ENCODE measurements at regions not wholly inside any gene's neighbourhood (a gene's known extent, or its start where the extent isn't known, plus 50 kb on each side); places are given as distances from the start of the nearest gene placed in this dataset.

- no peak for DNase-seq (ENCODE audit: low read depth in 2 of 2)
These were observed 225.9 kb downstream of the PTPRC start for GRCh38 chr1:198864695-198865094.

DNA sequence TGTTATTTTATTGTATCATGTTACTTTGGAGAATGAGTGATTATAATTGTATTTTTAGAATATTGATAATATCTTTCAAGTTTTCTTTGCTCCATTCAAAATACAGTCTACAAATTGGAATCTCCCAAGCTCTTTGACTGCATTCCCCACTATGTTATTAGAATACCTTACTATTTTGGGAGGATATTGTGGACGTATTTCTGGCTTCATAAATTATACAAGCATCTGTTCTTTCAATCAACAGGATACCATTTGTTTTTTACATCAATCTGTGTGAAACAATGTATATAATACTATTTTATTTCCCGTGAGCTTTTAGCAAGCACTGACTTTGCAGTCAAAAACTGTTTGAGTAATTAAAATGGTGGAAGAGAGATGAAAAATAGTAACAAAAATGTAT lies 226.5 kb downstream of the PTPRC start:
- no peak for DNase-seq (ENCODE audit: low read depth in 2 of 2)

DNA sequence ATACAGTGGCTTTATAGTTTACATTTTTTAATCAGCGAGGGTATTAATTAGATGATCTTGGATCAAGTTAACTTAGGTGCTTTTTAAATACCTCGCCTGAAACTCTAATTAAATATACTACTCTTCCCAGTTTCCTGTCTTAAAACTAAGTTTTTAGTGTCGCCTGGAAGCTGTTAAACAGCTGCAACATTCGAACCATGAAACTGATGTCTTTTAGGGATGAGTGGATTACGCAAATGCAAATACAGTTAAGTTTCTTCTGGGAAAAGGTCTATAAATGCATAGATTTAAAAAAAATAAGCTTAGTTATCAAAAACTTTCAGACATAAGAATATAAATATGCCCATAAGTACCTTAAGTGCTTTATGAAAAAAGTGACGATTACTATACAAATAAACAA lies 228.3 kb downstream of the PTPRC start:
- no peak for DNase-seq (ENCODE audit: low read depth in 2 of 2)

GRCh38 chr1:198873696-198874230 lies 234.9 kb downstream of the PTPRC start:
- DNase-seq (ENCODE audit: low read depth in 2 of 2) = no peak

DNA sequence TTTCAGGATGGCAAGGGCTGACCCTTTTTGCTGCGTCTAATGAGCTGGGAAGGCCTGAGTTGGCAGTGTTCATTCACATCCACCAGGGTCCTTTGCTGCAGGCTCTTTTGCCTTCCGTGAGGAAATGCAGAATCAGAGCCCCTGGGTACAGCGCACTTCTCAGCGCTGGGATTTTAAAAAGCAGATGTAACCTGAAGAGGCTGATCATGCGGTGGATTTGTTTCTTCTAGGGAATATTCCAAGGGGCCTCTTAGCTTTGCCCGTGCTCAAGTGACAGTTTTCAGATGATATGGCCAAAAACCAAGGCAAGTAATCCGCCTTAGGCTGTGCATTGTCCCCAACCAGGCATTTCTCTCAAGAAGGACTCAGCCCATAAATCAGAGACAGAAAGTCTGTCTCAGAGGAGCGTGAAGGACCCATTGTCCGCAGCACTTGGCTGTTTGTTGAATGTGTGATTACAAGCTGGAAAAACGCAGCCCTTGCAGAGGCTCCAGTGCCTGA lies 237.6 kb downstream of the PTPRC start:
- no peak for DNase-seq (ENCODE audit: low read depth in 2 of 2)

DNA sequence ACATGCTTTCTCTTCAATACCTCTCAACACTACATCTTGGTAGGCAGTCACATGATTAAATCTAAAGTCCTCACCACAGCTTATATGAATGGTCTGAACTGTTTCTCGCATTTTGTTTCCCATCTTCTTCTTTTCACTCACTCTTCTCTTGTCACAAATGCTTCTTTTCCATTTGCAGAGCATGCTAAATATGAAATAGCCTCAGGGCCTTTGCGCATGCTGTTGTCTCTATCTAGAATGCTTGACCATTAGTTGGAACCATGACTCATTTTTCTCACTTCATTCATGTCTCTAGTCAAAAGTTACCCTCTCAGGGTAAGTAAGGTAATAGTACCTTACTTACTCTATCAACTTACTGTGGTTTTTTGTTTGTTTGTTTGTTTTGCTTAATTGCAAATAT lies 239.7 kb downstream of the PTPRC start:
- DNase-seq (ENCODE audit: low read depth in 2 of 2) = no peak

- DNase-seq (ENCODE audit: low read depth in 2 of 2) = no peak
These were observed 241.0 kb downstream of the PTPRC start for GRCh38 chr1:198879711-198880306.

GRCh38 chr1:198880397-198880796 lies 241.6 kb downstream of the PTPRC start:
- no peak for DNase-seq (ENCODE audit: low read depth in 2 of 2)

- peak; percentile 93 to 94 for DNase-seq (ENCODE audit: low read depth in 2 of 2)
These were observed 242.2 kb downstream of the PTPRC start for GRCh38 chr1:198880818-198881597.

DNA sequence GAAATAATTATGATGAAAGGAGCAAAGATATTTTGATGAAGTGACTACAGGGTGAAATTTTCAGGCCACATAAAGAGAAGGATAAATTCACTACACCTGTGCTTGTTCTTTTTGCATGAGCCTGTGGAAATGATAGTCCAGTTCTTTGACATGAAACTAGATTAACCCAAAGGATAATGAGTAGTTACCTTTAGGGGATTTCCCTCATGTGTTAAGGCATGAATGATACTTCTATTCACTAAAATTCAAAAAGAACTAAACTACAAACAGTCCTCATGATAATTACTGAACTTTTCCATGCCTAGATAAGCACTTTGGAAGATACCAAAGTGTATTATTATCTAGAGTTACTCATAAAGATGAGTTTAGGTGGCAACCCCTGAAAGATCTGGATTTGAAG lies 244.3 kb downstream of the PTPRC start:
- no peak for DNase-seq (ENCODE audit: low read depth in 2 of 2)

DNA sequence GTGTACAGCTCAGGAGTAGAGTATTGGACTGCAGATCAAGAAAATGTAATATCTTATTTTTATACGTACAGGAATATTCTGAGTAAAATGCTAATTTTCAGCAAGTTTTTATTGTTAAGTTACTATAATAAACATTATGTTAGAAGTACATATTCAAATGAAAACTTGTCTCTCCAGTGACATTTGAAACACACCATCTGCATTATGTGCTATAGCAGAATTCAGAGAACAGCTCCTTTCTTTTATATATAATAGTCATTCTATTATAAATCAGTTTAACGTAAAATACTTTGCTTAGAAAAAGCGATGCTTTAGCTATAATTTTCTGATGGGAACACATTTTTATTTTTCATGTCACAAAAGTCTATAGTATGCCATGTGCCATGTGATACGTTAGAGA lies 249.0 kb downstream of the PTPRC start:
- no peak for DNase-seq (ENCODE audit: low read depth in 2 of 2)

DNA sequence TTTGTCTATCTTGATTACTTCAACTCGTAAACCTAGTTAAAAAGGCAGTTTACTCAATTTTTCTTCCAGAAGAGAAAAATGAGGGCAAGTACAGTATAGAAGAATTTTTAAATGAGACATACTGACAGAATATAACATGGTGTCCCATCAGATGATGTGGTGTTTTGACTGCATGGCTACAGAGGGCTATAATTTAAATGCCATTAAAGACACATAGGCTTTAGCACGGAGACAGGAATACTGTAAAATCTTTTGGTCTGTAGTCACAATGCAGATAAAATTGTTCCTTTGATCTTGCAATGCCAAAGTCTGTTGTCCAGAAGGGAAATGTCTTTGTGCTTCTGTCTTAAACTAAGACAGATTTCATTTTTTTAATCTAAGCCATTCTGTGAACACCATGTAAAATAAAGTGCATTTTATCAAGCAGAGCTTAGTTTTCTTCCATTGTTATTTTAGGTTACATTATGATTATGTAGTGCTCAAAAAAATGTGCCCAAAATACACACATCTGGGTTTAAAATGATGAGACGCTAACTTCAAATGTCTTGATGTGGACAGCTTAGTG lies 249.6 kb downstream of the PTPRC start:
- DNase-seq (ENCODE audit: low read depth in 2 of 2) = no peak

- no peak for DNase-seq (ENCODE audit: low read depth in 2 of 2)
These were observed 250.3 kb downstream of the PTPRC start for GRCh38 chr1:198889101-198889500.

GRCh38 chr1:198889749-198890148 lies 250.9 kb downstream of the PTPRC start:
- no peak for DNase-seq (ENCODE audit: low read depth in 2 of 2)

GRCh38 chr1:198890214-198890930 lies 251.5 kb downstream of the PTPRC start:
- DNase-seq (ENCODE audit: low read depth in 2 of 2) = no peak

DNA sequence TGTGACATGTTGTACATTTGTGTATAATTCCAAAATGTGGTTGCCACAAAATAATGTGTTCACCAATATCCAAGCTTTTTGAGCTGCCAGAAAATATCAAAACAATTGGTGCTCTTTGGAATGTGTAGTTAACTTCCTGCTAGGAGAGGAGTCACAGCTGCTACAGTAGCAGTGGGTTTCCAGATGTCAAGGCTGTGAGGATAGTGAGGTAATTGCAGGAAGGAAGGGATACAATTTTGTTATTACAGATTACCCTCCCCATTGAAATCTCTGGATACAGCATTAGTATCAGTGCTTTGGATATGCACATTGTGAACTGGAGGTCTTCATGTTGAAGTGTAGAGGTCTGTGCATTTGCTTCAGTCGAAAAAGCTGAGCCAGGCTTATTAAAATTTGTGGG lies 253.2 kb downstream of the PTPRC start:
- DNase-seq (ENCODE audit: low read depth in 2 of 2) = no peak

- DNase-seq (ENCODE audit: low read depth in 2 of 2) = no peak
These were observed 254.3 kb downstream of the PTPRC start for GRCh38 chr1:198893141-198893540.

GRCh38 chr1:198893763-198894444 lies 255.1 kb downstream of the PTPRC start:
- no peak for DNase-seq (ENCODE audit: low read depth in 2 of 2)

DNA sequence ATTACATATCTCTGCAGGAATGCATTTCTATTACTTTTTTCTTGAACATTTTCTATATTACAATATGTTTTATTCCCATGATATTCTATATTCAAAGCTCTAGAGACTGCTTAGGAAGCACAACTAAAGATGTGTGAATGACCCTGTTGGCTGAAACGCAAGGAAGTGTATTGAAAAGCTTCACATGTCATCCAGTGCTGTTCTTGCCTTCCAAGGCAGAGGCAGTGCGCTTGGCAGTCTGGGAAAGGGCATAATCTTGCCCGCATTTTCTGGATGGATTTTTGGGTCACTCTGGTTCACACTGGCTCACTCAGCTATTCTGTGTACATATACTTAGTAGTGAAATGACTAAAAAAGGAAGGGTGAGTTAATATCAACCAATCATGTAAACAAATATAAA lies 262.4 kb downstream of the PTPRC start:
- DNase-seq (ENCODE audit: low read depth in 2 of 2) = no peak

GRCh38 chr1:198902655-198903054 lies 263.8 kb downstream of the PTPRC start:
- DNase-seq (ENCODE audit: low read depth in 2 of 2) = no peak

- DNase-seq (ENCODE audit: low read depth in 2 of 2) = no peak
These were observed 264.4 kb downstream of the PTPRC start for GRCh38 chr1:198903203-198903602.

DNA sequence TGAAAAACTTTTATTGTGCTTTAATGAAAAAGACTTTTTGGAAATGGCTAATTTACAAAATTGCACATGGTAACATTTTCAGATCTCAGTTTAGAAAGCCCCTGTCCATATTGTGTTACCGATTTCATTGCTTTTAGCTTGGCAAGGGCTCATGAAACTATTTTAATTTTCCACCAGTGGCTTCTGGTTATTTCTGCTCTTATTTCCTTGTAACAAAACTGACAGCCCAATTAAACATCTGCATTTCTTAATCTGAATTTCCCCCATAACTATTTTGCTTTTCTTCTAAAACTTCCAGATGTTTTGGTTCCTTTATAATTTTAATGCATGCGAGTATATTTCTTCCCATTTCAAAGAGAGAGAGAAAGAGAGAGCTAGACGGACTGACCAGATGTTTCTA lies 264.8 kb downstream of the PTPRC start:
- DNase-seq (ENCODE audit: low read depth in 2 of 2) = no peak
